ENCODE measurements at regions not wholly inside any gene's neighbourhood (a gene's known extent, or its start where the extent isn't known, plus 50 kb on each side); places are given as distances from the start of the nearest gene placed in this dataset.

GRCh38 chr2:160558531-160558930 lies 64.9 kb upstream of the RBMS1 start:
- H3K4me1 Mint-ChIP-seq: no peaks in the 10 kb centered on the region
- TF ChIP-seq CTCF (IDR thresholded peaks at IDR 0.05): no peak
- Histone ChIP-seq H3K4me1 (ENCODE audit: control insufficient read depth, insufficient read depth, low read length) (no peaks in the 10 kb centered on the region), H3K27me3 (ENCODE audit: control insufficient read depth, insufficient read depth, low read length) (no peaks in the 10 kb centered on the region), H3K4me3 (ENCODE audit: low read length) (no peak overlapping the region), H3K36me3 (ENCODE audit: control insufficient read depth, insufficient read depth, low read length) (no peaks in the 10 kb centered on the region), H3K9me3 (ENCODE audit: control insufficient read depth, insufficient read depth, low read length) (no peaks in the 10 kb centered on the region), H3K27ac (ENCODE audit: low read length) (no peak overlapping the region)
- peaks cover 0 to 2% of the 10 kb centered on the region in 2 donors for H3K27me3 Mint-ChIP-seq (ENCODE audit: low read depth in 2 of 2)
- DNase-seq (no peak), ATAC-seq (no peak)
- H3K4me3 Mint-ChIP-seq: no peak overlapping the region
- no peak overlapping the region for H3K27ac Mint-ChIP-seq
- no peaks in the 10 kb centered on the region for H3K36me3 Mint-ChIP-seq
- WGBS (ENCODE audit: insufficient coverage): 93% methylated on average over 5 of the region's 5 CpGs
- H3K9me3 Mint-ChIP-seq: no peaks in the 10 kb centered on the region
- intact Hi-C loops (cut with micrococcal nuclease): no loop called here

DNA sequence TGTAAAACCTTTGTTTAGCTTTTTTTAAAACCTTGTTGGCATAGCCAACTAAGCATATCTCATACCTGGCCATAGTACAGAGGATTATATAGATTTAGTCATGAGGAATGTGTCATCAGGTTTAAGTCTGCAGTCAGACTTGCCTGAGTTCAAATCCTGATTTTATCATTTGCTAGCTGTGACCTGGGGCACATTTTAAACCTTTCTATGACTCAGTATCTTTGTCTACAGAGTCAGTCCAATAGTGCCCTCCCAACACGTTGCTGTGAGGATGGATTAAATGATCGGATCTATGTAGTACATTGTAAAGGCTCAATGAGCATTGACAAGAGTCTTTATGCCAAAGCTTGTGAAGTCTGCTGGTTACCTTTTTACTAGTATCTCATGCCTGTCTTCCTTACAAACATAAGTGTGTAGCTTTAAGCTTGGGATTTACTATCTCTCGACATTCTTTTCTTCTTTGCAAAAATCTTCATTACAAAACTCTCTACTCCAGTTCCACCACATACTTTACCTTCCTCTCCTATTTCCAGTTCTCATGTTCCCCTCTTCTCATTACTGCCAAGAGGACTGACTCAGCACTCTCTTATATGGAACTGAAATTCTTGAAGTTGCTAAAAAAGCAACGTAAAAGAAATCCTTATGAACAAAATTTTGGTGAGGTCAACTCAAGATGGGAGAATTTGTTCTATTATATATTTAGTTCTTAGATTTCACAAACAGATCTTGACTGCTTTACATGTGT lies 68.1 kb upstream of the RBMS1 start:
- H3K4me1 ChIP-seq (ENCODE audit: control insufficient read depth, insufficient read depth, low read length): no peaks in the 10 kb centered on the region
- WGBS (ENCODE audit: insufficient coverage): 61% methylated on average over 3 of the region's 4 CpGs
- intact Hi-C loops (cut with micrococcal nuclease): no loop called here

GRCh38 chr2:160562730-160563129 lies 69.1 kb upstream of the RBMS1 start:
- intact Hi-C loops (cut with micrococcal nuclease): no loop called here
- Histone ChIP-seq H3K27ac (ENCODE audit: low read length) (no peak overlapping the region), H3K9me3 (ENCODE audit: control insufficient read depth, insufficient read depth, low read length) (no peaks in the 10 kb centered on the region), H3K27me3 (ENCODE audit: control insufficient read depth, insufficient read depth, low read length) (no peaks in the 10 kb centered on the region), H3K4me3 (ENCODE audit: low read length) (no peak overlapping the region), H3K4me1 (ENCODE audit: control insufficient read depth, insufficient read depth, low read length) (no peaks in the 10 kb centered on the region), H3K36me3 (ENCODE audit: control insufficient read depth, insufficient read depth, low read length) (no peaks in the 10 kb centered on the region)
- Mint-ChIP-seq H3K4me3 (no peak overlapping the region), H3K36me3 (no peaks in the 10 kb centered on the region), H3K9me3 (no peaks in the 10 kb centered on the region), H3K4me1 (no peaks in the 10 kb centered on the region), H3K27me3 (ENCODE audit: low read depth in 2 of 2) (peaks cover 0 to 2% of the 10 kb centered on the region in 2 donors), H3K27ac (no peak overlapping the region)
- no peak for DNase-seq
- no peak for TF ChIP-seq CTCF (IDR thresholded peaks at IDR 0.05)
- no CpG with 5 or more reads among the region's 2 CpGs for WGBS (ENCODE audit: insufficient coverage)
- ATAC-seq: no peak

More for the DNA sequence above, 68.1 kb upstream of the RBMS1 start:
- TF ChIP-seq CTCF (IDR thresholded peaks at IDR 0.05): no peak
- no peak overlapping the region for H3K27ac Mint-ChIP-seq
- no peak overlapping the region for H3K4me3 Mint-ChIP-seq
- no peaks in the 10 kb centered on the region for H3K4me1 Mint-ChIP-seq
- peaks cover 0 to 2% of the 10 kb centered on the region in 2 donors for H3K27me3 Mint-ChIP-seq (ENCODE audit: low read depth in 2 of 2)
- DNase-seq (no peak), ATAC-seq (no peak)
- Histone ChIP-seq H3K27ac (ENCODE audit: low read length) (no peak overlapping the region), H3K36me3 (ENCODE audit: control insufficient read depth, insufficient read depth, low read length) (no peaks in the 10 kb centered on the region), H3K27me3 (ENCODE audit: control insufficient read depth, insufficient read depth, low read length) (no peaks in the 10 kb centered on the region), H3K4me3 (ENCODE audit: low read length) (no peak overlapping the region), H3K9me3 (ENCODE audit: control insufficient read depth, insufficient read depth, low read length) (no peaks in the 10 kb centered on the region)
- H3K36me3 Mint-ChIP-seq: no peaks in the 10 kb centered on the region
- no peaks in the 10 kb centered on the region for H3K9me3 Mint-ChIP-seq

DNA sequence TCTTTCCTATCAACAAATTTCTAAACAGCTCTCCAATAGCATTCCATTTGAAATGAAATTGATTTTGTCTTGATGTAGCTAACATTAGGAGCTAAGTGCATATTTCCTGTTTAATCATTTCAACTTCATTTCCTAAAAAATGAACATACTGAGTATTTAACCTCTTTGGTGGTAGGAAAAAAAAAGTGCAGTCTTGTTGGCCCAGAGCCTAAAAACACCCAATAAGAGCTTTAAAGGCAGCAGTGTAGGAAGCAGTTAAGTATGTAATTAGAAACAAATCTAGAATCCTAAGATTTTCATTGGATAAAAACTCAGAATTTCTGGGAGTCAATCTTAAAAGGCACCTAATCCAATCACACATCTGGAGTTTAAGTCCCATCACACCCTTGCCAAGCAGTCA lies 71.0 kb upstream of the RBMS1 start:
- Mint-ChIP-seq H3K4me3 (no peak overlapping the region), H3K27ac (no peak overlapping the region), H3K27me3 (ENCODE audit: low read depth in 2 of 2) (peaks cover 0 to 6% of the 10 kb centered on the region in 2 donors), H3K36me3 (no peaks in the 10 kb centered on the region), H3K9me3 (no peaks in the 10 kb centered on the region), H3K4me1 (no peaks in the 10 kb centered on the region)
- no peak for ATAC-seq
- no peaks in the 10 kb centered on the region for H3K27me3 ChIP-seq (ENCODE audit: control insufficient read depth, insufficient read depth, low read length)
- intact Hi-C loops (cut with micrococcal nuclease): no loop called here
- no peaks in the 10 kb centered on the region for H3K4me1 ChIP-seq (ENCODE audit: control insufficient read depth, insufficient read depth, low read length)
- no peaks in the 10 kb centered on the region for H3K36me3 ChIP-seq (ENCODE audit: control insufficient read depth, insufficient read depth, low read length)
- H3K27ac ChIP-seq (ENCODE audit: low read length): no peak overlapping the region
- no peak for TF ChIP-seq CTCF (IDR thresholded peaks at IDR 0.05)
- DNase-seq: no peak
- no peak overlapping the region for H3K4me3 ChIP-seq (ENCODE audit: low read length)
- H3K9me3 ChIP-seq (ENCODE audit: control insufficient read depth, insufficient read depth, low read length): no peaks in the 10 kb centered on the region

All from natural killer cell (primary cell).